H9 (cell line): ENCODE measurements at regions not wholly inside any gene's neighbourhood (a gene's known extent, or its start where the extent isn't known, plus 50 kb on each side); places are given as distances from the start of the nearest gene placed in this dataset.

ENCODE experiments used
- DNase-seq: peaks from one replicate; pipeline ENCODE4 v3.0.0-alpha.2; 2017
- H2AFZ ChIP-seq: one replicate; pipeline ENCODE4 v1.6.1; 2013; ENCODE audit warnings: mild to moderate bottlenecking, low read length, control low read depth, moderate library complexity
- H2AK5ac ChIP-seq: 2 replicates; pipeline ENCODE4 v1.6.1; 2013; ENCODE audit warnings: low read length, control low read depth, mixed read lengths; ENCODE audit not compliant: insufficient read length
- H2BK120ac ChIP-seq: one replicate; pipeline ENCODE4 v1.6.1; 2013; ENCODE audit warnings: low read depth, mild to moderate bottlenecking, low read length, control low read depth, inconsistent platforms; ENCODE audit not compliant: poor library complexity, severe bottlenecking
- H2BK12ac ChIP-seq: 2 replicates; pipeline ENCODE4 v1.6.1; 2013; ENCODE audit warnings: low read length, control low read depth, mixed read lengths, low read depth; ENCODE audit not compliant: insufficient read length
- H2BK15ac ChIP-seq: 2 replicates; pipeline ENCODE4 v1.6.1; 2013; ENCODE audit warnings: low read depth, low read length, control low read depth
- H2BK20ac ChIP-seq: one replicate; pipeline ENCODE4 v1.6.1; 2013; ENCODE audit warnings: low read depth, mild to moderate bottlenecking, low read length, control low read depth, inconsistent platforms; ENCODE audit not compliant: poor library complexity, severe bottlenecking
- H2BK5ac ChIP-seq: 2 replicates; pipeline ENCODE4 v1.6.1; 2013; ENCODE audit warnings: low read length, control low read depth, mixed read lengths; ENCODE audit not compliant: insufficient read length
- H3K14ac ChIP-seq: 2 replicates; pipeline ENCODE4 v1.6.1; 2013; ENCODE audit warnings: low read length, control low read depth; ENCODE audit not compliant: insufficient read depth
- H3K18ac ChIP-seq: 2 replicates; pipeline ENCODE4 v1.6.1; 2013; ENCODE audit warnings: low read depth, mild to moderate bottlenecking, mixed read lengths, low read length, control low read depth; ENCODE audit not compliant: insufficient read length
- H3K23ac ChIP-seq: 2 replicates; pipeline ENCODE4 v1.6.1; 2013; ENCODE audit warnings: low read length, control low read depth, mixed read lengths, low read depth; ENCODE audit not compliant: insufficient read length
- H3K23me2 ChIP-seq: 2 replicates; pipeline ENCODE4 v1.6.1; 2013; ENCODE audit warnings: low read depth, mild to moderate bottlenecking, mixed read lengths, low read length, control low read depth; ENCODE audit not compliant: insufficient read length, poor library complexity, severe bottlenecking
- H3K27ac ChIP-seq: 2 replicates; pipeline ENCODE4 v1.5.1; 2013; ENCODE audit warnings: low read length, control low read depth, mixed read lengths, low read depth; ENCODE audit not compliant: insufficient read length
- H3K27me3 ChIP-seq: 2 replicates; pipeline ENCODE4 v1.6.1; 2013; ENCODE audit warnings: low read length, control low read depth, inconsistent platforms; ENCODE audit not compliant: insufficient read depth
- H3K4ac ChIP-seq: 2 replicates; pipeline ENCODE4 v1.6.1; 2013; ENCODE audit warnings: low read depth, mild to moderate bottlenecking, control low read depth, inconsistent platforms, low read length, moderate library complexity
- H3K4me1 ChIP-seq: 2 replicates; pipeline ENCODE4 v1.6.1; 2013; ENCODE audit warnings: low read length, control low read depth, inconsistent platforms; ENCODE audit not compliant: insufficient read depth
- H3K4me2 ChIP-seq: 2 replicates; pipeline ENCODE4 v1.6.1; 2013; ENCODE audit warnings: low read length, control low read depth, mixed read lengths; ENCODE audit not compliant: insufficient read length, insufficient read depth
- H3K56ac ChIP-seq: 2 replicates; pipeline ENCODE4 v1.6.1; 2013; ENCODE audit warnings: low read depth, mild to moderate bottlenecking, mixed read lengths, low read length, control low read depth; ENCODE audit not compliant: insufficient read length
- H3K79me1 ChIP-seq: 2 replicates; pipeline ENCODE4 v1.6.1; 2013; ENCODE audit warnings: low read depth, mild to moderate bottlenecking, moderate library complexity, low read length, control low read depth, inconsistent platforms; ENCODE audit not compliant: insufficient read depth, poor library complexity, severe bottlenecking
- H3K79me2 ChIP-seq: 2 replicates; pipeline ENCODE4 v1.6.1; 2013; ENCODE audit warnings: low read length, control low read depth, inconsistent platforms; ENCODE audit not compliant: insufficient read depth
- H3K9ac ChIP-seq: 2 replicates; pipeline ENCODE4 v1.6.1; 2013; ENCODE audit warnings: low read length, control low read depth, mixed read lengths; ENCODE audit not compliant: insufficient read length; ENCODE audit errors: extremely low read depth
- H3K9me3 ChIP-seq: one replicate; pipeline ENCODE4 v1.6.1; 2013; ENCODE audit warnings: low read depth, low read length, inconsistent platforms; ENCODE audit not compliant: control insufficient read depth
- H3T11ph ChIP-seq: one replicate; pipeline ENCODE4 v1.6.1; 2013; ENCODE audit warnings: mild to moderate bottlenecking, low read length, control low read depth, inconsistent platforms
- H4K20me1 ChIP-seq: one replicate; pipeline ENCODE4 v1.6.1; 2013; ENCODE audit not compliant: control insufficient read depth, insufficient read length, insufficient read depth
- H4K5ac ChIP-seq: 2 replicates; pipeline ENCODE4 v1.6.1; 2013; ENCODE audit warnings: low read depth, mild to moderate bottlenecking, mixed read lengths, low read length, control low read depth; ENCODE audit not compliant: insufficient read length
- H4K8ac ChIP-seq: replicated peaks from 2 replicates; pipeline ENCODE4 v1.6.1; 2013; ENCODE audit warnings: low read length, control low read depth, mixed read lengths, low read depth; ENCODE audit not compliant: insufficient read length
- H4K91ac ChIP-seq: 2 replicates; pipeline ENCODE4 v1.6.1; 2013; ENCODE audit warnings: low read depth, mild to moderate bottlenecking, moderate library complexity, mixed read lengths, low read length, control low read depth; ENCODE audit not compliant: insufficient read length
- H3K27ac Mint-ChIP-seq, 3 experiments: 2 replicates in 2 of 3; 3 replicates in 1 of 3; pipeline ENCODE4 v1.8.0; 2020 to 2021; ENCODE audit warnings: mixed read lengths in 3 of 3, mild to moderate bottlenecking in 1 of 3, moderate library complexity in 1 of 3
- H3K27me3 Mint-ChIP-seq: 2 replicates; pipeline ENCODE4 v1.8.0; 2021; ENCODE audit warnings: low read depth, mild to moderate bottlenecking, moderate library complexity, mixed read lengths
- H3K36me3 Mint-ChIP-seq, 3 experiments: 2 replicates in 2 of 3; 3 replicates in 1 of 3; pipeline ENCODE4 v1.8.0; 2020 to 2021; ENCODE audit warnings: low read depth in 3 of 3, mixed read lengths in 3 of 3; ENCODE audit not compliant: insufficient read depth in 1 of 3
- H3K4me1 Mint-ChIP-seq, 2 experiments: 2 replicates each; pipeline ENCODE4 v1.8.0; 2020; ENCODE audit warnings: mixed read lengths in 2 of 2
- H3K4me3 Mint-ChIP-seq, 2 experiments: 2 replicates in 1 of 2; 3 replicates in 1 of 2; pipeline ENCODE4 v1.8.0; 2020 to 2021; ENCODE audit warnings: mild to moderate bottlenecking in 2 of 2, mixed read lengths in 2 of 2, moderate library complexity in 1 of 2
- H3K9me3 Mint-ChIP-seq, 2 experiments: 2 replicates in 1 of 2; 3 replicates in 1 of 2; pipeline ENCODE4 v1.8.0; 2020; ENCODE audit warnings: mild to moderate bottlenecking in 2 of 2, mixed read lengths in 2 of 2, moderate library complexity in 1 of 2
- CTCF ChIP-seq: fragments of 200-600 bp; sonication (generic); conservative IDR thresholded peaks from 3 replicates; pipeline ENCODE4 v1.8.0; 2021; ENCODE audit warnings: antibody characterized with exemption, mild to moderate bottlenecking
- WGBS: extraction: QIAGEN DNeasy Blood & Tissue Kit; methylation state at CpG from one replicate; pipeline ENCODE4 v1.1.7; 2013; ENCODE audit warnings: missing lambda C conversion rate, low lambda C conversion rate, mixed read lengths; ENCODE audit not compliant: insufficient read length; ENCODE audit errors: extremely low coverage; 5-methylcytosine and 5-hydroxymethylcytosine counted together

- Histone ChIP-seq H3K27me3 (no peaks in the 10 kb centered on the region), H3K23me2 (no peaks in the 10 kb centered on the region), H3K14ac (no peak overlapping the region), H2AK5ac (no peak overlapping the region), H3K23ac (no peak overlapping the region), H3K4me2 (no peak overlapping the region), H3K79me2 (no peaks in the 10 kb centered on the region), H2BK15ac (no peak overlapping the region), H3K9me3 (no peaks in the 10 kb centered on the region), H3K56ac (no peak overlapping the region), H4K91ac (no peak overlapping the region), H3K79me1 (no peaks in the 10 kb centered on the region), H2BK12ac (no peak overlapping the region), H4K20me1 (no peaks in the 10 kb centered on the region), H2BK5ac (no peak overlapping the region), H2AFZ (no peak overlapping the region), H3K18ac (no peak overlapping the region), H3T11ph (no peak overlapping the region), H3K9ac (no peak overlapping the region), H3K27ac (no peak overlapping the region), H2BK120ac (no peak overlapping the region), H3K4ac (no peak overlapping the region), H4K5ac (no peak overlapping the region), H4K8ac (no peak overlapping the region), H3K4me1 (no peaks in the 10 kb centered on the region), H2BK20ac (no peak overlapping the region)
- no CpG with 5 or more reads among the region's 3 CpGs for WGBS
- no peaks in the 10 kb centered on the region; a peak in 1 of 5 replicates for H3K9me3 Mint-ChIP-seq
- no peak for TF ChIP-seq CTCF
- H3K36me3 Mint-ChIP-seq, result no peaks in the 10 kb centered on the region
- no peak for DNase-seq
- no peak overlapping the region; a peak in 1 of 7 replicates for H3K27ac Mint-ChIP-seq
- peaks cover 32% of the 10 kb centered on the region for H3K27me3 Mint-ChIP-seq
- no peak overlapping the region for H3K4me3 Mint-ChIP-seq
- H3K4me1 Mint-ChIP-seq, result no peaks in the 10 kb centered on the region
Measured at GRCh38 chr1:181326348-181326747, 157.0 kb upstream of the CACNA1E start.
